HL-60 (cell line): ENCODE measurements at regions not wholly inside any gene's neighbourhood (a gene's known extent, or its start where the extent isn't known, plus 50 kb on each side); places are given as distances from the start of the nearest gene placed in this dataset.

Experiments
- DNase-seq, 2 experiments: peaks; one replicate each; pipeline ENCODE4 v3.0.0-alpha.2; 2010 to 2020; ENCODE audit warnings: low read depth in 1 of 2, low spot score in 1 of 2
- H3K27ac ChIP-seq: fragments of 250-450 bp; sonication (Bioruptor Pico); replicated peaks from 2 replicates; pipeline ENCODE4 v1.5.1; 2020; ENCODE audit warnings: mild to moderate bottlenecking, moderate library complexity
- H3K27me3 ChIP-seq: fragments of 250-450 bp; sonication (Bioruptor Pico); 2 replicates; pipeline ENCODE4 v1.5.1; 2021; ENCODE audit warnings: mild to moderate bottlenecking, moderate library complexity; ENCODE audit not compliant: insufficient read depth, poor library complexity, severe bottlenecking
- H3K4me3 ChIP-seq: replicated peaks from 2 replicates; pipeline ENCODE4 v1.5.1; 2011; ENCODE audit warnings: mild to moderate bottlenecking, control low read depth, low read length; ENCODE audit not compliant: insufficient read depth
- GABPA ChIP-seq: IDR thresholded peaks from 2 replicates; pipeline ENCODE4 v1.6.1; 2012; ENCODE audit warnings: low read depth
- POLR2AphosphoS5 ChIP-seq: IDR thresholded peaks from 2 replicates; pipeline ENCODE4 v1.6.1; 2012; ENCODE audit warnings: low read depth
- SPI1 ChIP-seq: IDR thresholded peaks from 2 replicates; pipeline ENCODE4 v1.6.1; 2012; ENCODE audit warnings: low read depth, mild to moderate bottlenecking, borderline replicate concordance
- TF ChIP-seq, protein P1 (sequence below): IDR thresholded peaks from 2 replicates; pipeline ENCODE4 v1.6.1; 2012; ENCODE audit warnings: low read depth; ENCODE audit not compliant: insufficient replicate concordance
- TF ChIP-seq, protein P2 (sequence below): IDR thresholded peaks from one replicate; pipeline ENCODE4 v1.5.1; 2011; ENCODE audit warnings: low read length, control low read depth, inconsistent platforms; ENCODE audit not compliant: insufficient read depth

DNA sequence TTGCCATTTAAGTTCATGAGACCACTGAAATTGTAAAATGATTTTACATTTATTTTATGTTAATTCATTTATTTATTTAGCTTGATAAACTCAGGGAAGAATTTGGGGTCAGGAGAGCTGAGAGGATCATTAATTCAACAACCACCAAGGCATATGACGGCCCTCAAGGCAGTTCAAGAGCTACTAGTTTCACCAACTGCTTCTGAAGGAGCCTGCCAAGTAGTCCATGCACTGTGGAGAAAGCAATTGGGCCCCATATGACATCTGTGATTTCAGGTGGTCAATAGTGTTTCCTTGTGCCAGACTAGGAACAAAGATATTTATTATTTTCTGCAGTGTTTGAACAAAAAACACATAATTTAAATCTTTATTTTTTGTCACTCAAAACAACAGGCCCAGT, 236.4 kb downstream of the CASP12 start:
- no peak overlapping the region for H3K27ac ChIP-seq
- DNase-seq, result no peak
- no peak overlapping the region for H3K4me3 ChIP-seq
- H3K27me3 ChIP-seq, result no peaks in the 10 kb centered on the region
- TF ChIP-seq, protein P1, sequence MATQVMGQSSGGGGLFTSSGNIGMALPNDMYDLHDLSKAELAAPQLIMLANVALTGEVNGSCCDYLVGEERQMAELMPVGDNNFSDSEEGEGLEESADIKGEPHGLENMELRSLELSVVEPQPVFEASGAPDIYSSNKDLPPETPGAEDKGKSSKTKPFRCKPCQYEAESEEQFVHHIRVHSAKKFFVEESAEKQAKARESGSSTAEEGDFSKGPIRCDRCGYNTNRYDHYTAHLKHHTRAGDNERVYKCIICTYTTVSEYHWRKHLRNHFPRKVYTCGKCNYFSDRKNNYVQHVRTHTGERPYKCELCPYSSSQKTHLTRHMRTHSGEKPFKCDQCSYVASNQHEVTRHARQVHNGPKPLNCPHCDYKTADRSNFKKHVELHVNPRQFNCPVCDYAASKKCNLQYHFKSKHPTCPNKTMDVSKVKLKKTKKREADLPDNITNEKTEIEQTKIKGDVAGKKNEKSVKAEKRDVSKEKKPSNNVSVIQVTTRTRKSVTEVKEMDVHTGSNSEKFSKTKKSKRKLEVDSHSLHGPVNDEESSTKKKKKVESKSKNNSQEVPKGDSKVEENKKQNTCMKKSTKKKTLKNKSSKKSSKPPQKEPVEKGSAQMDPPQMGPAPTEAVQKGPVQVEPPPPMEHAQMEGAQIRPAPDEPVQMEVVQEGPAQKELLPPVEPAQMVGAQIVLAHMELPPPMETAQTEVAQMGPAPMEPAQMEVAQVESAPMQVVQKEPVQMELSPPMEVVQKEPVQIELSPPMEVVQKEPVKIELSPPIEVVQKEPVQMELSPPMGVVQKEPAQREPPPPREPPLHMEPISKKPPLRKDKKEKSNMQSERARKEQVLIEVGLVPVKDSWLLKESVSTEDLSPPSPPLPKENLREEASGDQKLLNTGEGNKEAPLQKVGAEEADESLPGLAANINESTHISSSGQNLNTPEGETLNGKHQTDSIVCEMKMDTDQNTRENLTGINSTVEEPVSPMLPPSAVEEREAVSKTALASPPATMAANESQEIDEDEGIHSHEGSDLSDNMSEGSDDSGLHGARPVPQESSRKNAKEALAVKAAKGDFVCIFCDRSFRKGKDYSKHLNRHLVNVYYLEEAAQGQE, result no peak
- TF ChIP-seq SPI1 (no peak), POLR2AphosphoS5 (no peak), GABPA (no peak)
- TF ChIP-seq, protein P2, sequence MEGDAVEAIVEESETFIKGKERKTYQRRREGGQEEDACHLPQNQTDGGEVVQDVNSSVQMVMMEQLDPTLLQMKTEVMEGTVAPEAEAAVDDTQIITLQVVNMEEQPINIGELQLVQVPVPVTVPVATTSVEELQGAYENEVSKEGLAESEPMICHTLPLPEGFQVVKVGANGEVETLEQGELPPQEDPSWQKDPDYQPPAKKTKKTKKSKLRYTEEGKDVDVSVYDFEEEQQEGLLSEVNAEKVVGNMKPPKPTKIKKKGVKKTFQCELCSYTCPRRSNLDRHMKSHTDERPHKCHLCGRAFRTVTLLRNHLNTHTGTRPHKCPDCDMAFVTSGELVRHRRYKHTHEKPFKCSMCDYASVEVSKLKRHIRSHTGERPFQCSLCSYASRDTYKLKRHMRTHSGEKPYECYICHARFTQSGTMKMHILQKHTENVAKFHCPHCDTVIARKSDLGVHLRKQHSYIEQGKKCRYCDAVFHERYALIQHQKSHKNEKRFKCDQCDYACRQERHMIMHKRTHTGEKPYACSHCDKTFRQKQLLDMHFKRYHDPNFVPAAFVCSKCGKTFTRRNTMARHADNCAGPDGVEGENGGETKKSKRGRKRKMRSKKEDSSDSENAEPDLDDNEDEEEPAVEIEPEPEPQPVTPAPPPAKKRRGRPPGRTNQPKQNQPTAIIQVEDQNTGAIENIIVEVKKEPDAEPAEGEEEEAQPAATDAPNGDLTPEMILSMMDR, result no peak

DNA sequence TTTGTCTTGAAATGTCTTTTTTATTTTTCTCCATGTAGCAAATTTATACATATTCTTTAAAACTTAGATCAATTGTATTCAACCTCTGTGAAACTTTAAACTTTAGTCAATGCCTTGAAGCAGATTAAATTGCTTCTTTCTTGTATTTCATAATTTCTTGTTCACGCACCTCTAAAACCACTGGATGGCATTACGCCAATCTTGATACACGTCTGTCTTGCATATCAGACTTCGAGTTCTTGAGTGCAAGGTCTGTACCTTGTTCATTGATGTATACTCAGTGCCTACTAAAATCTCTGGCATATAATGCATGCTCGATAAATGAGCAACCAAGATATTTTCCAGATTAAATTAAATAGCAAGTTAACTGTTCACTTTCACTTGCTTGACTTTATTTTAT, 236.8 kb downstream of the CASP12 start:
- no peak overlapping the region for H3K4me3 ChIP-seq
- no peak for TF ChIP-seq POLR2AphosphoS5
- H3K27me3 ChIP-seq, result no peaks in the 10 kb centered on the region
- no peak overlapping the region for H3K27ac ChIP-seq
- DNase-seq, result peak in 1 of 2 experiments; percentile 52

DNA sequence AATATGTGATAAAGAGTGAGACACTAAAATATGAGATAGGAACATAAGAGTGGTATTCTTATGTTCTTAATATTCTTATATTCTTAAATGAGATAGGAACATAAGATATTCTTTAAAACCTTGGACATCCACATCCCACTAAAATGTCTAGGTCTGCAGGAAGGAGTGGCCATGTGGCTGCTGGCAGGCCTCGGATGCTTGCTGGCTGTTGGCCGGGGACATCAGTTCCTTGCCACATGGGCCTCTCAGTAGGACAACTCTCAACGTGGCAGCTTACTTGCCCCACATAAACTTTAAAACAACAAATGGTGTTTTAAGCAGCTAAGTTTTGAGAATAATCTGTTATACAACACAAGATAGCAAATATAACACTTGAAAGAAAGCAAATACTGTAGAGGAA, 240.1 kb downstream of the CASP12 start:
- H3K27me3 ChIP-seq, result no peaks in the 10 kb centered on the region
- no peak overlapping the region for H3K27ac ChIP-seq
- TF ChIP-seq SPI1 (no peak), POLR2AphosphoS5 (no peak), GABPA (no peak)
- TF ChIP-seq, protein P2, result no peak
- TF ChIP-seq, protein P1, result no peak
- no peak overlapping the region for H3K4me3 ChIP-seq
- no peak for DNase-seq

DNA sequence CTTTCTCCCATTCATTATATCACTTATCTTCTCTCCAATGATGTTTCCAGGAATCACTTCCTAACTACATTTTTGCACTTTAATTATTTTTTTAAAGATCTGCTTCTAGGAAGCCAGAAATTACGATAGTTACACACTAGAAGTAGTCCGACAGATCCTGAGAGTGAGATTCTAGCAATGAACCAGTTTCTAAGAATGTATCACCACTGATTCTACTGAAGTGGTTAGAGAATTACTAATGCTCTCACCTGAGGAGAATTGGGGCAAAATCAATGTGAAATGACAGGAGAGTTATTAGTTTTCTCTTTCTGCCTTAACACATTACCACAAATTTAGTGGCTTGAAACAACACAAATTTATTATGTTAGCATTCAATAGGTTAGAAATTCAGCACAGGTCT, 241.2 kb downstream of the CASP12 start:
- no peak for DNase-seq
- Histone ChIP-seq H3K27ac (no peak overlapping the region), H3K4me3 (no peak overlapping the region)

DNA sequence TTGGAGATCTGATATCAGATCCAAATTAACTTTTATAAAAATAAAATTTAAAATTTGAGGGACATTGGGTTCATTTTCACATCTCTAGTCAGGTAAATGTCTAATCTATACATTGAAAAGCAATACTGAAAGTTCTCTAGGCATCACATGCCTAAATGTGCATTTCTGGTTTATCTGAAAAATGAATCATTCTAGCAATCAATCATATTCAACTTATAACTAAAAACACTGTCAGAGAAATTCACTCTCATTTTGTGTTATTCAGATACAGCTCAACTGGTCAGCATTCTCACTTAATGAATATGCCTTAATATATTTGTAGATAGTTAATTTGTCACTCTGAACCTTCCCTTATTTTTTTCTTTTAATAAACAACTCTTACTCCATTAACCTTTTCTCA, 243.2 kb downstream of the CASP12 start:
- DNase-seq, result no peak
- TF ChIP-seq POLR2AphosphoS5 (no peak), SPI1 (no peak), GABPA (no peak)
- TF ChIP-seq, protein P1, result no peak
- TF ChIP-seq, protein P2, result no peak
- no peak overlapping the region for H3K4me3 ChIP-seq
- H3K27me3 ChIP-seq, result no peaks in the 10 kb centered on the region
- no peak overlapping the region for H3K27ac ChIP-seq

More for the DNA sequence above, 241.2 kb downstream of the CASP12 start:
- H3K27me3 ChIP-seq, result no peaks in the 10 kb centered on the region
- no peak for TF ChIP-seq SPI1
